ENCODE measurements at regions not wholly inside any gene's neighbourhood (a gene's known extent, or its start where the extent isn't known, plus 50 kb on each side); places are given as distances from the start of the nearest gene placed in this dataset.

GRCh38 chr4:58261526-58261925, 1151.3 kb upstream of the IGFBP7 start:
- Histone ChIP-seq H2AFZ (ENCODE audit: low read length) (no peak overlapping the region), H4K5ac (ENCODE audit: insufficient read length, low read depth, low read length) (no peak overlapping the region), H2BK5ac (ENCODE audit: insufficient read length, low read length) (no peak overlapping the region), H3K9me3 (ENCODE audit: control insufficient read depth, low read depth, low read length) (no peaks in the 10 kb centered on the region), H4K91ac (ENCODE audit: insufficient read length, low read depth, low read length) (no peak overlapping the region), H3K4me1 (ENCODE audit: insufficient read depth, low read length) (no peaks in the 10 kb centered on the region), H2BK20ac (ENCODE audit: low read depth, low read length, poor library complexity, severe bottlenecking) (no peak overlapping the region), H2BK15ac (ENCODE audit: low read depth, low read length) (no peak overlapping the region), H3K4me2 (ENCODE audit: insufficient read depth, insufficient read length, low read length) (no peak overlapping the region), H3K23ac (ENCODE audit: insufficient read length, low read depth, low read length) (no peak overlapping the region), H3T11ph (ENCODE audit: low read length) (no peak overlapping the region), H4K8ac (replicated peaks; ENCODE audit: insufficient read length, low read depth, low read length) (no peak overlapping the region), H3K27me3 (ENCODE audit: insufficient read depth, low read length) (no peaks in the 10 kb centered on the region), H3K79me1 (ENCODE audit: insufficient read depth, low read depth, low read length, poor library complexity, severe bottlenecking) (no peaks in the 10 kb centered on the region), H2BK12ac (ENCODE audit: insufficient read length, low read depth, low read length) (no peak overlapping the region), H3K27ac (ENCODE audit: insufficient read length, low read depth, low read length) (no peak overlapping the region), H3K14ac (ENCODE audit: insufficient read depth, low read length) (no peak overlapping the region), H3K4ac (ENCODE audit: low read depth, low read length) (no peak overlapping the region), H3K18ac (ENCODE audit: insufficient read length, low read depth, low read length) (no peak overlapping the region), H3K23me2 (ENCODE audit: insufficient read length, low read depth, low read length, poor library complexity, severe bottlenecking) (no peaks in the 10 kb centered on the region), H3K9ac (ENCODE audit: extremely low read depth, insufficient read length, low read length) (no peak overlapping the region), H3K56ac (ENCODE audit: insufficient read length, low read depth, low read length) (no peak overlapping the region), H3K79me2 (ENCODE audit: insufficient read depth, low read length) (no peaks in the 10 kb centered on the region), H2BK120ac (ENCODE audit: low read depth, low read length, poor library complexity, severe bottlenecking) (no peak overlapping the region), H4K20me1 (ENCODE audit: control insufficient read depth, insufficient read depth, insufficient read length) (no peaks in the 10 kb centered on the region), H2AK5ac (ENCODE audit: insufficient read length, low read length) (no peak overlapping the region)
- Mint-ChIP-seq H3K4me3 (no peak overlapping the region), H3K27me3 (ENCODE audit: low read depth) (no peaks in the 10 kb centered on the region), H3K4me1 (no peaks in the 10 kb centered on the region), H3K36me3 (ENCODE audit: insufficient read depth in 1 of 3, low read depth in 3 of 3) (peaks cover 0 to 8% (median 0%) of the 10 kb centered on the region in 3 experiments; a peak in 3 of 7 replicates), H3K27ac (no peak overlapping the region), H3K9me3 (peaks cover 3% of the 10 kb centered on the region in 2 experiments; a peak in 2 of 5 replicates)
- TF ChIP-seq CTCF (conservative IDR thresholded peaks at IDR 0.05) = no peak
- no peak for DNase-seq
